H9 (cell line): ENCODE measurements at regions not wholly inside any gene's neighbourhood (a gene's known extent, or its start where the extent isn't known, plus 50 kb on each side); places are given as distances from the start of the nearest gene placed in this dataset.

Experiments
- DNase-seq: peaks from one replicate; pipeline ENCODE4 v3.0.0-alpha.2; 2017
- H2AFZ ChIP-seq: one replicate; pipeline ENCODE4 v1.6.1; 2013; ENCODE audit warnings: mild to moderate bottlenecking, low read length, control low read depth, moderate library complexity
- H2AK5ac ChIP-seq: 2 replicates; pipeline ENCODE4 v1.6.1; 2013; ENCODE audit warnings: low read length, control low read depth, mixed read lengths; ENCODE audit not compliant: insufficient read length
- H2BK120ac ChIP-seq: one replicate; pipeline ENCODE4 v1.6.1; 2013; ENCODE audit warnings: low read depth, mild to moderate bottlenecking, low read length, control low read depth, inconsistent platforms; ENCODE audit not compliant: poor library complexity, severe bottlenecking
- H2BK12ac ChIP-seq: 2 replicates; pipeline ENCODE4 v1.6.1; 2013; ENCODE audit warnings: low read length, control low read depth, mixed read lengths, low read depth; ENCODE audit not compliant: insufficient read length
- H2BK15ac ChIP-seq: 2 replicates; pipeline ENCODE4 v1.6.1; 2013; ENCODE audit warnings: low read depth, low read length, control low read depth
- H2BK20ac ChIP-seq: one replicate; pipeline ENCODE4 v1.6.1; 2013; ENCODE audit warnings: low read depth, mild to moderate bottlenecking, low read length, control low read depth, inconsistent platforms; ENCODE audit not compliant: poor library complexity, severe bottlenecking
- H2BK5ac ChIP-seq: 2 replicates; pipeline ENCODE4 v1.6.1; 2013; ENCODE audit warnings: low read length, control low read depth, mixed read lengths; ENCODE audit not compliant: insufficient read length
- H3K14ac ChIP-seq: 2 replicates; pipeline ENCODE4 v1.6.1; 2013; ENCODE audit warnings: low read length, control low read depth; ENCODE audit not compliant: insufficient read depth
- H3K18ac ChIP-seq: 2 replicates; pipeline ENCODE4 v1.6.1; 2013; ENCODE audit warnings: low read depth, mild to moderate bottlenecking, mixed read lengths, low read length, control low read depth; ENCODE audit not compliant: insufficient read length
- H3K23ac ChIP-seq: 2 replicates; pipeline ENCODE4 v1.6.1; 2013; ENCODE audit warnings: low read length, control low read depth, mixed read lengths, low read depth; ENCODE audit not compliant: insufficient read length
- H3K23me2 ChIP-seq: 2 replicates; pipeline ENCODE4 v1.6.1; 2013; ENCODE audit warnings: low read depth, mild to moderate bottlenecking, mixed read lengths, low read length, control low read depth; ENCODE audit not compliant: insufficient read length, poor library complexity, severe bottlenecking
- H3K27ac ChIP-seq: 2 replicates; pipeline ENCODE4 v1.5.1; 2013; ENCODE audit warnings: low read length, control low read depth, mixed read lengths, low read depth; ENCODE audit not compliant: insufficient read length
- H3K27me3 ChIP-seq: 2 replicates; pipeline ENCODE4 v1.6.1; 2013; ENCODE audit warnings: low read length, control low read depth, inconsistent platforms; ENCODE audit not compliant: insufficient read depth
- H3K4ac ChIP-seq: 2 replicates; pipeline ENCODE4 v1.6.1; 2013; ENCODE audit warnings: low read depth, mild to moderate bottlenecking, control low read depth, inconsistent platforms, low read length, moderate library complexity
- H3K4me1 ChIP-seq: 2 replicates; pipeline ENCODE4 v1.6.1; 2013; ENCODE audit warnings: low read length, control low read depth, inconsistent platforms; ENCODE audit not compliant: insufficient read depth
- H3K4me2 ChIP-seq: 2 replicates; pipeline ENCODE4 v1.6.1; 2013; ENCODE audit warnings: low read length, control low read depth, mixed read lengths; ENCODE audit not compliant: insufficient read length, insufficient read depth
- H3K56ac ChIP-seq: 2 replicates; pipeline ENCODE4 v1.6.1; 2013; ENCODE audit warnings: low read depth, mild to moderate bottlenecking, mixed read lengths, low read length, control low read depth; ENCODE audit not compliant: insufficient read length
- H3K79me1 ChIP-seq: 2 replicates; pipeline ENCODE4 v1.6.1; 2013; ENCODE audit warnings: low read depth, mild to moderate bottlenecking, moderate library complexity, low read length, control low read depth, inconsistent platforms; ENCODE audit not compliant: insufficient read depth, poor library complexity, severe bottlenecking
- H3K79me2 ChIP-seq: 2 replicates; pipeline ENCODE4 v1.6.1; 2013; ENCODE audit warnings: low read length, control low read depth, inconsistent platforms; ENCODE audit not compliant: insufficient read depth
- H3K9ac ChIP-seq: 2 replicates; pipeline ENCODE4 v1.6.1; 2013; ENCODE audit warnings: low read length, control low read depth, mixed read lengths; ENCODE audit not compliant: insufficient read length; ENCODE audit errors: extremely low read depth
- H3K9me3 ChIP-seq: one replicate; pipeline ENCODE4 v1.6.1; 2013; ENCODE audit warnings: low read depth, low read length, inconsistent platforms; ENCODE audit not compliant: control insufficient read depth
- H3T11ph ChIP-seq: one replicate; pipeline ENCODE4 v1.6.1; 2013; ENCODE audit warnings: mild to moderate bottlenecking, low read length, control low read depth, inconsistent platforms
- H4K20me1 ChIP-seq: one replicate; pipeline ENCODE4 v1.6.1; 2013; ENCODE audit not compliant: control insufficient read depth, insufficient read length, insufficient read depth
- H4K5ac ChIP-seq: 2 replicates; pipeline ENCODE4 v1.6.1; 2013; ENCODE audit warnings: low read depth, mild to moderate bottlenecking, mixed read lengths, low read length, control low read depth; ENCODE audit not compliant: insufficient read length
- H4K8ac ChIP-seq: replicated peaks from 2 replicates; pipeline ENCODE4 v1.6.1; 2013; ENCODE audit warnings: low read length, control low read depth, mixed read lengths, low read depth; ENCODE audit not compliant: insufficient read length
- H4K91ac ChIP-seq: 2 replicates; pipeline ENCODE4 v1.6.1; 2013; ENCODE audit warnings: low read depth, mild to moderate bottlenecking, moderate library complexity, mixed read lengths, low read length, control low read depth; ENCODE audit not compliant: insufficient read length
- H3K27ac Mint-ChIP-seq, 3 experiments: 2 replicates in 2 of 3; 3 replicates in 1 of 3; pipeline ENCODE4 v1.8.0; 2020 to 2021; ENCODE audit warnings: mixed read lengths in 3 of 3, mild to moderate bottlenecking in 1 of 3, moderate library complexity in 1 of 3
- H3K27me3 Mint-ChIP-seq: 2 replicates; pipeline ENCODE4 v1.8.0; 2021; ENCODE audit warnings: low read depth, mild to moderate bottlenecking, moderate library complexity, mixed read lengths
- H3K36me3 Mint-ChIP-seq, 3 experiments: 2 replicates in 2 of 3; 3 replicates in 1 of 3; pipeline ENCODE4 v1.8.0; 2020 to 2021; ENCODE audit warnings: low read depth in 3 of 3, mixed read lengths in 3 of 3; ENCODE audit not compliant: insufficient read depth in 1 of 3
- H3K4me1 Mint-ChIP-seq, 2 experiments: 2 replicates each; pipeline ENCODE4 v1.8.0; 2020; ENCODE audit warnings: mixed read lengths in 2 of 2
- H3K4me3 Mint-ChIP-seq, 2 experiments: 2 replicates in 1 of 2; 3 replicates in 1 of 2; pipeline ENCODE4 v1.8.0; 2020 to 2021; ENCODE audit warnings: mild to moderate bottlenecking in 2 of 2, mixed read lengths in 2 of 2, moderate library complexity in 1 of 2
- H3K9me3 Mint-ChIP-seq, 2 experiments: 2 replicates in 1 of 2; 3 replicates in 1 of 2; pipeline ENCODE4 v1.8.0; 2020; ENCODE audit warnings: mild to moderate bottlenecking in 2 of 2, mixed read lengths in 2 of 2, moderate library complexity in 1 of 2
- WGBS: extraction: QIAGEN DNeasy Blood & Tissue Kit; methylation state at CpG from one replicate; pipeline ENCODE4 v1.1.7; 2013; ENCODE audit warnings: missing lambda C conversion rate, low lambda C conversion rate, mixed read lengths; ENCODE audit not compliant: insufficient read length; ENCODE audit errors: extremely low coverage; 5-methylcytosine and 5-hydroxymethylcytosine counted together
- TF ChIP-seq, protein P1 (sequence below): fragments of 200-600 bp; sonication (generic); conservative IDR thresholded peaks from 3 replicates; pipeline ENCODE4 v1.8.0; 2021; ENCODE audit warnings: antibody characterized with exemption, mild to moderate bottlenecking

GRCh38 chr14:87638196-87638595 lies 354.8 kb downstream of the GALC start:
- Histone ChIP-seq H3K27ac (no peak overlapping the region), H3K18ac (no peak overlapping the region), H4K91ac (no peak overlapping the region), H2BK20ac (no peak overlapping the region), H3K79me1 (no peaks in the 10 kb centered on the region), H2BK12ac (no peak overlapping the region), H2BK5ac (no peak overlapping the region), H4K5ac (no peak overlapping the region), H3K14ac (no peak overlapping the region), H3K4ac (no peak overlapping the region), H3K4me1 (no peaks in the 10 kb centered on the region), H3K23me2 (no peaks in the 10 kb centered on the region), H2AFZ (no peak overlapping the region), H4K8ac (no peak overlapping the region), H3K4me2 (no peak overlapping the region), H2BK15ac (no peak overlapping the region), H4K20me1 (no peaks in the 10 kb centered on the region), H2BK120ac (no peak overlapping the region), H2AK5ac (no peak overlapping the region), H3K27me3 (no peaks in the 10 kb centered on the region), H3T11ph (no peak overlapping the region), H3K56ac (no peak overlapping the region), H3K9me3 (no peaks in the 10 kb centered on the region), H3K79me2 (no peaks in the 10 kb centered on the region), H3K23ac (no peak overlapping the region), H3K9ac (no peak overlapping the region)
- TF ChIP-seq, protein P1, sequence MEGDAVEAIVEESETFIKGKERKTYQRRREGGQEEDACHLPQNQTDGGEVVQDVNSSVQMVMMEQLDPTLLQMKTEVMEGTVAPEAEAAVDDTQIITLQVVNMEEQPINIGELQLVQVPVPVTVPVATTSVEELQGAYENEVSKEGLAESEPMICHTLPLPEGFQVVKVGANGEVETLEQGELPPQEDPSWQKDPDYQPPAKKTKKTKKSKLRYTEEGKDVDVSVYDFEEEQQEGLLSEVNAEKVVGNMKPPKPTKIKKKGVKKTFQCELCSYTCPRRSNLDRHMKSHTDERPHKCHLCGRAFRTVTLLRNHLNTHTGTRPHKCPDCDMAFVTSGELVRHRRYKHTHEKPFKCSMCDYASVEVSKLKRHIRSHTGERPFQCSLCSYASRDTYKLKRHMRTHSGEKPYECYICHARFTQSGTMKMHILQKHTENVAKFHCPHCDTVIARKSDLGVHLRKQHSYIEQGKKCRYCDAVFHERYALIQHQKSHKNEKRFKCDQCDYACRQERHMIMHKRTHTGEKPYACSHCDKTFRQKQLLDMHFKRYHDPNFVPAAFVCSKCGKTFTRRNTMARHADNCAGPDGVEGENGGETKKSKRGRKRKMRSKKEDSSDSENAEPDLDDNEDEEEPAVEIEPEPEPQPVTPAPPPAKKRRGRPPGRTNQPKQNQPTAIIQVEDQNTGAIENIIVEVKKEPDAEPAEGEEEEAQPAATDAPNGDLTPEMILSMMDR, result no peak
- H3K4me1 Mint-ChIP-seq, result no peaks in the 10 kb centered on the region
- H3K27ac Mint-ChIP-seq, result no peak overlapping the region
- no peaks in the 10 kb centered on the region; the same call in 1 of the 2 replicates for H3K27me3 Mint-ChIP-seq
- DNase-seq, result no peak
- no CpG with 5 or more reads among the region's 3 CpGs for WGBS
- no peaks in the 10 kb centered on the region; a peak in 1 of 5 replicates for H3K9me3 Mint-ChIP-seq
- no peaks in the 10 kb centered on the region for H3K36me3 Mint-ChIP-seq
- no peak overlapping the region for H3K4me3 Mint-ChIP-seq
